ENCODE measurements at regions not wholly inside any gene's neighbourhood (a gene's known extent, or its start where the extent isn't known, plus 50 kb on each side); places are given as distances from the start of the nearest gene placed in this dataset.

- TF ChIP-seq KIAA2018 (CRISPR knock-in tag; IDR thresholded peaks at IDR 0.05; ENCODE audit: borderline replicate concordance): no peak
- TF ChIP-seq NFRKB (IDR thresholded peaks at IDR 0.05): no peak
- TF ChIP-seq GLMP (CRISPR knock-in tag; IDR thresholded peaks at IDR 0.05; ENCODE audit: borderline replicate concordance): no peak
- no peak for TF ChIP-seq ZNF766 (CRISPR knock-in tag; IDR thresholded peaks at IDR 0.05; ENCODE audit: borderline replicate concordance)
- no peak for TF ChIP-seq CENPBD1 (CRISPR knock-in tag; IDR thresholded peaks at IDR 0.05; ENCODE audit: borderline replicate concordance, low read depth)
Observed at GRCh38 chr1:29868944-29869343, 632.6 kb downstream of the PTPRU start (continued).
